ENCODE measurements at regions not wholly inside any gene's neighbourhood (a gene's known extent, or its start where the extent isn't known, plus 50 kb on each side); places are given as distances from the start of the nearest gene placed in this dataset.

DNA sequence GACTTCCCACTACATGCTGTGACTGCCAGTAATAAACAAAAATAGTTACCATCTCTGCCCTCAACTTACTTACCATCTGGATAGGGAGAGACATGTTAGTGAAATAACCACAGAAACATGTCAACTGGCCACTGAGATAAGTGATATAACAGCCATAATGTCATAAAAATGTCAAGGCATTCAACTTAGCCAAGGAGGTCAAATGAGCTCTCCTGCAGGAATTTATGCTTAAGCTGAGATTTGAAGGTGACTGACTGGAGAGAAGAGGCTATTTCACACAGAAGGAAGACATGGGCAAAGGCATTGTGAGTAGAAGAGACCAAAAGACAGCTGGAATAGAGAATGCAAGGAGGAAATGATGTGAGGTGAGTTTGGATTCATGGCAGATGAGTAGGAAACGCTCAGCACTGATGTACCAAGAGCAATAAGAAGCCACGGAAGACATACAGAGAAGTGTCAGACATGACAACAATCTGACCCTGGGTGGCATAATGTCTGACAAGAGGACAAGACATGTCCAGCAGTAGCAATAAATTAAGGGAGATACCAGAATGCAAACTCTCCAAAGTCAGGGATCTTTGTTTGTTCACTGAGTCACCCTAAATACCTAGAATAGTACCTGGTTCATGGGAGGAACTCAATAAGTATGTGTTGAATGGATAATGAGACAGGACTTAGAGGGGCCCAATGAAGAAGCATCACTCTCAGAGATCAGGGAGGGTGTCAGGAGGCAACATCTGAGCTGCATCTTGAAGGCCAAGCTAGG lies 318.8 kb downstream of the ACTL7B start (continued):
- TF ChIP-seq, protein P1, sequence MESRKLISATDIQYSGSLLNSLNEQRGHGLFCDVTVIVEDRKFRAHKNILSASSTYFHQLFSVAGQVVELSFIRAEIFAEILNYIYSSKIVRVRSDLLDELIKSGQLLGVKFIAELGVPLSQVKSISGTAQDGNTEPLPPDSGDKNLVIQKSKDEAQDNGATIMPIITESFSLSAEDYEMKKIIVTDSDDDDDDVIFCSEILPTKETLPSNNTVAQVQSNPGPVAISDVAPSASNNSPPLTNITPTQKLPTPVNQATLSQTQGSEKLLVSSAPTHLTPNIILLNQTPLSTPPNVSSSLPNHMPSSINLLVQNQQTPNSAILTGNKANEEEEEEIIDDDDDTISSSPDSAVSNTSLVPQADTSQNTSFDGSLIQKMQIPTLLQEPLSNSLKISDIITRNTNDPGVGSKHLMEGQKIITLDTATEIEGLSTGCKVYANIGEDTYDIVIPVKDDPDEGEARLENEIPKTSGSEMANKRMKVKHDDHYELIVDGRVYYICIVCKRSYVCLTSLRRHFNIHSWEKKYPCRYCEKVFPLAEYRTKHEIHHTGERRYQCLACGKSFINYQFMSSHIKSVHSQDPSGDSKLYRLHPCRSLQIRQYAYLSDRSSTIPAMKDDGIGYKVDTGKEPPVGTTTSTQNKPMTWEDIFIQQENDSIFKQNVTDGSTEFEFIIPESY (IDR thresholded peaks at IDR 0.05; ENCODE audit: extremely low read depth, insufficient replicate concordance, low read length) = no peak

DNA sequence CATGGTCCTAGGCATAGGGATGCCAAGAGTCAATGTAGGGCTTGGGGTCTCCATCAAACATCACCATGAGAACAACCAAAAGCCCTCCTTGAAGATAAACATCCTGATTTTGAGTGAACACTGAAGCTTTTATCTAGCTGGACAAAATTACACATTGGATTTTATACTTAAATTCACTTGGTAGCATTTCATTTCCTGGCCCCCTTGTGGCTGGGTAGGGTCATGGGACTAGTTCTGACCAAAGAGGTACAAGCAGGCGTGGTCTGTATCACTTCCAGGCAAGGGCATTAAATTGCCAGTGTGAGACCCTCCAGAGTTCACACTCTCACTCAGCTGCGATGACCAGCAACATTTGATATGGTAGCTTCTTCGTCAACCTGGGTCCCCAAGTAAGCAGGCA lies 320.3 kb downstream of the ACTL7B start:
- no peaks in the 10 kb centered on the region for H3K27me3 ChIP-seq (ENCODE audit: insufficient read depth, low read length)
- H3K9me2 ChIP-seq (ENCODE audit: insufficient read depth) = no peaks in the 10 kb centered on the region
- no peak overlapping the region for H3K9ac ChIP-seq (ENCODE audit: low read length)
- BruUV-seq (replicated peaks) = no TSS peak
- POLR2A ChIA-PET = no interaction called here
- no peaks in the 10 kb centered on the region for H3K79me2 ChIP-seq (ENCODE audit: insufficient read depth, low read length)
- RAD21 ChIA-PET (ENCODE audit: low non-redundant PET in 1 of 2, low total read pairs in 2 of 2, uncharacterized antibody in 2 of 2, unreplicated experiment in 2 of 2) = interaction anchor here in 1 of 2 experiments (0.8 kb wide), 1 partner anchor 119 kb away, joined by 3 read pairs; no protein-coding TSS in a partner anchor
- intact Hi-C loops (cut with micrococcal nuclease) = no loop called here
- no peaks in the 10 kb centered on the region for H3K36me3 ChIP-seq (ENCODE audit: control insufficient read depth in 1 of 2, insufficient read depth in 2 of 2, low read length in 2 of 2)
- no peaks in the 10 kb centered on the region for H3K9me3 ChIP-seq (ENCODE audit: control insufficient read depth in 1 of 2, insufficient read depth in 1 of 2, low read depth in 1 of 2, low read length in 2 of 2)
- no peaks in the 10 kb centered on the region for H4K20me1 ChIP-seq (ENCODE audit: insufficient read depth)
- peak overlapping the region; percentile 24 for H2AFZ ChIP-seq (ENCODE audit: low read depth, low read length, poor library complexity, severe bottlenecking)
- H3K4me2 ChIP-seq (ENCODE audit: low read length) = no peak overlapping the region; the same call in 1 of the 2 replicates
- CTCF ChIA-PET = interaction anchor here (0.8 to 1.3 kb wide), 3 partner anchors 13 to 1113 kb away, joined by 3 to 4 read pairs (median 3); no protein-coding TSS in a partner anchor
- peaks cover 0 to 20% of the 10 kb centered on the region in 2 experiments; a peak in 2 of 4 replicates for H3K4me1 ChIP-seq (ENCODE audit: control insufficient read depth in 1 of 2, insufficient read depth in 2 of 2, low read length in 2 of 2)
- no peak for TF ChIP-seq TCF7L2 (IDR thresholded peaks at IDR 0.05; ENCODE audit: borderline replicate concordance, extremely low read depth, insufficient read depth, insufficient read length)
- no peak for TF ChIP-seq JUND (IDR thresholded peaks at IDR 0.05)
- TF ChIP-seq RAD21 (IDR thresholded peaks at IDR 0.05; ENCODE audit: low read depth) = peak; percentile 27
- TF ChIP-seq, protein P2, sequence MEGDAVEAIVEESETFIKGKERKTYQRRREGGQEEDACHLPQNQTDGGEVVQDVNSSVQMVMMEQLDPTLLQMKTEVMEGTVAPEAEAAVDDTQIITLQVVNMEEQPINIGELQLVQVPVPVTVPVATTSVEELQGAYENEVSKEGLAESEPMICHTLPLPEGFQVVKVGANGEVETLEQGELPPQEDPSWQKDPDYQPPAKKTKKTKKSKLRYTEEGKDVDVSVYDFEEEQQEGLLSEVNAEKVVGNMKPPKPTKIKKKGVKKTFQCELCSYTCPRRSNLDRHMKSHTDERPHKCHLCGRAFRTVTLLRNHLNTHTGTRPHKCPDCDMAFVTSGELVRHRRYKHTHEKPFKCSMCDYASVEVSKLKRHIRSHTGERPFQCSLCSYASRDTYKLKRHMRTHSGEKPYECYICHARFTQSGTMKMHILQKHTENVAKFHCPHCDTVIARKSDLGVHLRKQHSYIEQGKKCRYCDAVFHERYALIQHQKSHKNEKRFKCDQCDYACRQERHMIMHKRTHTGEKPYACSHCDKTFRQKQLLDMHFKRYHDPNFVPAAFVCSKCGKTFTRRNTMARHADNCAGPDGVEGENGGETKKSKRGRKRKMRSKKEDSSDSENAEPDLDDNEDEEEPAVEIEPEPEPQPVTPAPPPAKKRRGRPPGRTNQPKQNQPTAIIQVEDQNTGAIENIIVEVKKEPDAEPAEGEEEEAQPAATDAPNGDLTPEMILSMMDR (IDR thresholded peaks at IDR 0.05 in 2 of 3, conservative IDR thresholded peaks at IDR 0.05 in 1 of 3; ENCODE audit: borderline replicate concordance in 1 of 3, insufficient read depth in 1 of 3, low read depth in 2 of 3, low read length in 2 of 3) = peak in 2 of 3 experiments; percentile 57 to 62; a peak in 4 of 6 replicates
- no peak for TF ChIP-seq EGR1 (IDR thresholded peaks at IDR 0.05; ENCODE audit: low read depth)
- no peak for TF ChIP-seq ZFX (IDR thresholded peaks at IDR 0.05)
- no peak for TF ChIP-seq SIN3A (IDR thresholded peaks at IDR 0.05; ENCODE audit: low read depth)
- ATAC-seq (peak; percentile 85), DNase-seq (ENCODE audit: low read depth, low spot score) (no peak)
- H3K27ac ChIP-seq (ENCODE audit: low read depth, low read length) = no peak overlapping the region
- no peak overlapping the region for H3K4me3 ChIP-seq (replicated peaks in 1 of 2; ENCODE audit: low read depth in 1 of 2, low read length in 2 of 2)

All from HCT116 (cell line).